ENCODE measurements at regions not wholly inside any gene's neighbourhood (a gene's known extent, or its start where the extent isn't known, plus 50 kb on each side); places are given as distances from the start of the nearest gene placed in this dataset.

- TF ChIP-seq, protein P1, sequence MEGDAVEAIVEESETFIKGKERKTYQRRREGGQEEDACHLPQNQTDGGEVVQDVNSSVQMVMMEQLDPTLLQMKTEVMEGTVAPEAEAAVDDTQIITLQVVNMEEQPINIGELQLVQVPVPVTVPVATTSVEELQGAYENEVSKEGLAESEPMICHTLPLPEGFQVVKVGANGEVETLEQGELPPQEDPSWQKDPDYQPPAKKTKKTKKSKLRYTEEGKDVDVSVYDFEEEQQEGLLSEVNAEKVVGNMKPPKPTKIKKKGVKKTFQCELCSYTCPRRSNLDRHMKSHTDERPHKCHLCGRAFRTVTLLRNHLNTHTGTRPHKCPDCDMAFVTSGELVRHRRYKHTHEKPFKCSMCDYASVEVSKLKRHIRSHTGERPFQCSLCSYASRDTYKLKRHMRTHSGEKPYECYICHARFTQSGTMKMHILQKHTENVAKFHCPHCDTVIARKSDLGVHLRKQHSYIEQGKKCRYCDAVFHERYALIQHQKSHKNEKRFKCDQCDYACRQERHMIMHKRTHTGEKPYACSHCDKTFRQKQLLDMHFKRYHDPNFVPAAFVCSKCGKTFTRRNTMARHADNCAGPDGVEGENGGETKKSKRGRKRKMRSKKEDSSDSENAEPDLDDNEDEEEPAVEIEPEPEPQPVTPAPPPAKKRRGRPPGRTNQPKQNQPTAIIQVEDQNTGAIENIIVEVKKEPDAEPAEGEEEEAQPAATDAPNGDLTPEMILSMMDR (IDR thresholded peaks at IDR 0.05 in 4 of 5, conservative IDR thresholded peaks at IDR 0.05 in 1 of 5) = no peak
- no peak for TF ChIP-seq POLR2A (IDR thresholded peaks at IDR 0.05)
These were observed 1091.5 kb upstream of the B3GALT2 start for GRCh38 chr1:194277927-194278326.
